ENCODE measurements at regions not wholly inside any gene's neighbourhood (a gene's known extent, or its start where the extent isn't known, plus 50 kb on each side); places are given as distances from the start of the nearest gene placed in this dataset.

- no peak for TF ChIP-seq CTCF (IDR thresholded peaks at IDR 0.05)
- DNase-seq (ENCODE audit: low spot score) = no peak
- no peak for ATAC-seq (ENCODE audit: low FRiP score)
Measured at GRCh38 chr2:15864176-15864769, 76.1 kb upstream of the MYCN start.

- DNase-seq (ENCODE audit: low spot score) = no peak
- no peak for ATAC-seq (ENCODE audit: low FRiP score)
- TF ChIP-seq CTCF (IDR thresholded peaks at IDR 0.05) = no peak
Measured at GRCh38 chr2:15865923-15866322, 74.4 kb upstream of the MYCN start.

GRCh38 chr2:15866563-15867193 lies 73.7 kb upstream of the MYCN start:
- DNase-seq (ENCODE audit: low spot score) = no peak
- no peak for TF ChIP-seq CTCF (IDR thresholded peaks at IDR 0.05)
- ATAC-seq (ENCODE audit: low FRiP score) = no peak

GRCh38 chr2:15867194-15868171 lies 72.9 kb upstream of the MYCN start:
- ATAC-seq (ENCODE audit: low FRiP score) = no peak

GRCh38 chr2:15868186-15868585 lies 72.2 kb upstream of the MYCN start:
- DNase-seq (ENCODE audit: low spot score) (no peak), ATAC-seq (ENCODE audit: low FRiP score) (no peak)
- TF ChIP-seq CTCF (IDR thresholded peaks at IDR 0.05) = no peak

More at GRCh38 chr2:15867194-15868171, 72.9 kb upstream of the MYCN start:
- TF ChIP-seq CTCF (IDR thresholded peaks at IDR 0.05) = no peak
- DNase-seq (ENCODE audit: low spot score) = no peak

GRCh38 chr2:15868704-15869103 lies 71.6 kb upstream of the MYCN start:
- no peak for TF ChIP-seq CTCF (IDR thresholded peaks at IDR 0.05)
- DNase-seq (ENCODE audit: low spot score) (no peak), ATAC-seq (ENCODE audit: low FRiP score) (no peak)
